AG04450 (cell line): ENCODE measurements at regions not wholly inside any gene's neighbourhood (a gene's known extent, or its start where the extent isn't known, plus 50 kb on each side); places are given as distances from the start of the nearest gene placed in this dataset.

Experiments
- CTCF ChIA-PET: fragments of 300-600, 350-600 bp; formaldehyde crosslinking; extraction: SDS; loops from one replicate; lab custom pipeline; 2022; ENCODE audit warnings: antibody characterized with exemption, inconsistent platforms; lab: Charles Lee
- POLR2A ChIA-PET: fragments of 350-600 bp; formaldehyde crosslinking; extraction: SDS; loops from one replicate; lab custom pipeline; 2021; ENCODE audit warnings: antibody characterized with exemption, inconsistent platforms; lab: Yijun Ruan, JAX
- DNase-seq: peaks from one replicate; pipeline ENCODE4 v3.0.0-alpha.2; 2011; ENCODE audit warnings: low read depth, low spot score
- H3K27ac ChIP-seq: one replicate; pipeline ENCODE4 v1.5.1; 2012; ENCODE audit warnings: low read depth, low read length, control low read depth
- H3K27me3 ChIP-seq: one replicate; pipeline ENCODE4 v1.6.0; 2012; ENCODE audit warnings: low read length; ENCODE audit not compliant: control insufficient read depth, insufficient read depth
- H3K4me3 ChIP-seq: 2 replicates; pipeline ENCODE4 v1.5.1; 2011; ENCODE audit warnings: mild to moderate bottlenecking, low read depth, low read length, control low read depth
- H3K9me3 ChIP-seq: 2 replicates; pipeline ENCODE4 v1.5.1; 2012; ENCODE audit warnings: low read length; ENCODE audit not compliant: control insufficient read depth, insufficient read depth
- CTCF ChIP-seq: IDR thresholded peaks from 2 replicates; pipeline ENCODE4 v1.5.1; 2011; ENCODE audit warnings: low read depth, low read length, control low read depth, inconsistent platforms

GRCh38 chr3:7793786-7794185 is 707.8 kb upstream of the LMCD1 start:
- ChIA-PET CTCF (no interaction called here), POLR2A (no interaction called here)
- no peak overlapping the region for H3K27ac ChIP-seq
- DNase-seq: no peak
- peaks cover 10% of the 10 kb centered on the region for H3K9me3 ChIP-seq
- no peak for TF ChIP-seq CTCF
- no peaks in the 10 kb centered on the region for H3K27me3 ChIP-seq
- H3K4me3 ChIP-seq: no peak overlapping the region

GRCh38 chr3:7798276-7798675 is 703.3 kb upstream of the LMCD1 start:
- TF ChIP-seq CTCF: no peak
- DNase-seq: no peak
- no peaks in the 10 kb centered on the region for H3K27me3 ChIP-seq
- ChIA-PET CTCF (no interaction called here), POLR2A (no interaction called here)
- no peak overlapping the region for H3K4me3 ChIP-seq
- no peak overlapping the region for H3K27ac ChIP-seq
- peaks cover 4% of the 10 kb centered on the region for H3K9me3 ChIP-seq

- Histone ChIP-seq H3K27me3 (no peaks in the 10 kb centered on the region), H3K27ac (no peak overlapping the region), H3K9me3 (no peaks in the 10 kb centered on the region; the same call in 1 of the 2 replicates), H3K4me3 (no peak overlapping the region)
- DNase-seq: no peak
- POLR2A ChIA-PET: no interaction called here
- no peak for TF ChIP-seq CTCF
- CTCF ChIA-PET: no interaction called here
These were observed 701.4 kb upstream of the LMCD1 start for GRCh38 chr3:7800006-7800780.

GRCh38 chr3:7812490-7812889 is 689.1 kb upstream of the LMCD1 start:
- no peak overlapping the region for H3K27ac ChIP-seq
- ChIA-PET POLR2A (no interaction called here), CTCF (no interaction called here)
- no peaks in the 10 kb centered on the region for H3K27me3 ChIP-seq
- peaks cover 10% of the 10 kb centered on the region; the same call in 1 of the 2 replicates for H3K9me3 ChIP-seq
- no peak overlapping the region for H3K4me3 ChIP-seq
- DNase-seq: no peak
- TF ChIP-seq CTCF: no peak

GRCh38 chr3:7813365-7813764 is 688.3 kb upstream of the LMCD1 start:
- Histone ChIP-seq H3K27ac (no peak overlapping the region), H3K27me3 (no peaks in the 10 kb centered on the region), H3K9me3 (peaks cover 10% of the 10 kb centered on the region; the same call in 1 of the 2 replicates), H3K4me3 (no peak overlapping the region)
- DNase-seq: no peak
- POLR2A ChIA-PET: no interaction called here
- TF ChIP-seq CTCF: no peak
- CTCF ChIA-PET: no interaction called here
